ENCODE measurements at regions not wholly inside any gene's neighbourhood (a gene's known extent, or its start where the extent isn't known, plus 50 kb on each side); places are given as distances from the start of the nearest gene placed in this dataset.

GRCh38 chr20:48527771-48528170 lies 300.0 kb downstream of the PREX1 start:
- intact Hi-C loops (cut with DNase I): no loop called here
- WGBS: 67% methylated on average over 7 of the region's 11 CpGs
- DNase-seq (ENCODE audit: extremely low spot score): no peak
- Histone ChIP-seq H3K36me3 (no peaks in the 10 kb centered on the region), H3K9me3 (no peaks in the 10 kb centered on the region), H3K27me3 (peaks cover 0 to 3% (median 0%) of the 10 kb centered on the region in 4 donors), H3K27ac (replicated peaks in 1 of 4) (no peak overlapping the region), H3K4me1 (no peaks in the 10 kb centered on the region), H3K4me3 (no peak overlapping the region)
- no peak for TF ChIP-seq POLR2AphosphoS5 (IDR thresholded peaks at IDR 0.05)
- TF ChIP-seq POLR2A (IDR thresholded peaks at IDR 0.05; ENCODE audit: low read depth): no peak
- no peak for TF ChIP-seq CTCF (IDR thresholded peaks at IDR 0.05)
- TF ChIP-seq EP300 (IDR thresholded peaks at IDR 0.05): no peak

- H3K4me3 ChIP-seq: no peak overlapping the region
- no peak overlapping the region for H3K27ac ChIP-seq (replicated peaks in 1 of 4)
- intact Hi-C loops (cut with DNase I): no loop called here
- H3K36me3 ChIP-seq: no peaks in the 10 kb centered on the region
- WGBS: 59% methylated on average over 6 of the region's 9 CpGs
- DNase-seq (ENCODE audit: extremely low spot score): no peak
- no peaks in the 10 kb centered on the region for H3K9me3 ChIP-seq
- TF ChIP-seq CTCF (IDR thresholded peaks at IDR 0.05) (no peak), POLR2AphosphoS5 (IDR thresholded peaks at IDR 0.05) (no peak), EP300 (IDR thresholded peaks at IDR 0.05) (no peak), POLR2A (IDR thresholded peaks at IDR 0.05; ENCODE audit: low read depth) (no peak)
- peaks cover 0 to 3% (median 0%) of the 10 kb centered on the region in 4 donors for H3K27me3 ChIP-seq
- H3K4me1 ChIP-seq: no peaks in the 10 kb centered on the region
Observed at GRCh38 chr20:48526936-48527335, 300.9 kb downstream of the PREX1 start.

- Histone ChIP-seq H3K4me1 (no peaks in the 10 kb centered on the region), H3K9me3 (no peaks in the 10 kb centered on the region), H3K4me3 (no peak overlapping the region), H3K27ac (replicated peaks in 1 of 4) (no peak overlapping the region), H3K36me3 (no peaks in the 10 kb centered on the region), H3K27me3 (peaks cover 0 to 3% (median 0%) of the 10 kb centered on the region in 4 donors)
- WGBS: 93% methylated on average over 2 of the region's 2 CpGs
- TF ChIP-seq EP300 (IDR thresholded peaks at IDR 0.05) (no peak), POLR2A (IDR thresholded peaks at IDR 0.05; ENCODE audit: low read depth) (no peak), CTCF (IDR thresholded peaks at IDR 0.05) (no peak), POLR2AphosphoS5 (IDR thresholded peaks at IDR 0.05) (no peak)
- DNase-seq (ENCODE audit: extremely low spot score): no peak
- intact Hi-C loops (cut with DNase I): no loop called here
Observed at GRCh38 chr20:48525400-48525799, 302.4 kb downstream of the PREX1 start.

DNA sequence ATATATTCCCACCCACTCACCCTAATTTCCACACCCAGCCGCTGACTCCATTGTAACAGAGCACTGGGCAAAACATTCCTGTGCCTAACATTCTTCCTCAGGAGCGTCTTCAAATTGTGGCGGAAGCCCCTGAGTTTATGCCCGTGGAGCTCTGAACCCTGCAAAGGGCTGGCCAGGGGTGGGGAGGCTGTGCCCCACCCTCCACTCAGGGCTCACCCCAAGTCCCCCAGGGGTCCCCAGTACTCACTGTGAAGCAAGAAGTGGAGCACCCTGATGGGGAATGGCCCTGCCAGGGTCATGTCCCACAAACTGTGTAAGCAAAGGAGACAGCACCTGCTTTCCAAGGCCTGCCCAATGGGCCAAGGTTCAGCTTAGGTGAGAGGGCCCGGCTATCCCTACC lies 303.2 kb downstream of the PREX1 start:
- TF ChIP-seq POLR2AphosphoS5 (IDR thresholded peaks at IDR 0.05) (no peak), POLR2A (IDR thresholded peaks at IDR 0.05; ENCODE audit: low read depth) (no peak), CTCF (IDR thresholded peaks at IDR 0.05) (no peak), EP300 (IDR thresholded peaks at IDR 0.05) (no peak)
- peaks cover 0 to 3% (median 0%) of the 10 kb centered on the region in 4 donors for H3K27me3 ChIP-seq
- 76% methylated on average over 5 of the region's 5 CpGs for WGBS

More for the DNA sequence above, 303.2 kb downstream of the PREX1 start:
- no peak for DNase-seq (ENCODE audit: extremely low spot score)
- no peak overlapping the region for H3K27ac ChIP-seq (replicated peaks in 1 of 4)
- no peaks in the 10 kb centered on the region for H3K4me1 ChIP-seq
- intact Hi-C loops (cut with DNase I): no loop called here
- no peak overlapping the region for H3K4me3 ChIP-seq
- H3K36me3 ChIP-seq: no peaks in the 10 kb centered on the region
- no peaks in the 10 kb centered on the region for H3K9me3 ChIP-seq
